ENCODE measurements at regions not wholly inside any gene's neighbourhood (a gene's known extent, or its start where the extent isn't known, plus 50 kb on each side); places are given as distances from the start of the nearest gene placed in this dataset.

- TF ChIP-seq KDM4A (IDR thresholded peaks at IDR 0.05; ENCODE audit: low read depth, low read length, severe bottlenecking) = no peak
- TF ChIP-seq RFX5 (IDR thresholded peaks at IDR 0.05; ENCODE audit: borderline replicate concordance, low read depth, low read length) = no peak
- TF ChIP-seq CHD1 (IDR thresholded peaks at IDR 0.05; ENCODE audit: low read depth, low read length) = no peak
- no peak for TF ChIP-seq TCF12 (IDR thresholded peaks at IDR 0.05; ENCODE audit: low read depth, low read length)
- TF ChIP-seq KDM1A (IDR thresholded peaks at IDR 0.05; ENCODE audit: borderline replicate concordance, low read length) = no peak
Measured at GRCh38 chr15:47885920-47886319, 168.6 kb downstream of the SEMA6D start (continued).
